ENCODE measurements at regions not wholly inside any gene's neighbourhood (a gene's known extent, or its start where the extent isn't known, plus 50 kb on each side); places are given as distances from the start of the nearest gene placed in this dataset.

DNA sequence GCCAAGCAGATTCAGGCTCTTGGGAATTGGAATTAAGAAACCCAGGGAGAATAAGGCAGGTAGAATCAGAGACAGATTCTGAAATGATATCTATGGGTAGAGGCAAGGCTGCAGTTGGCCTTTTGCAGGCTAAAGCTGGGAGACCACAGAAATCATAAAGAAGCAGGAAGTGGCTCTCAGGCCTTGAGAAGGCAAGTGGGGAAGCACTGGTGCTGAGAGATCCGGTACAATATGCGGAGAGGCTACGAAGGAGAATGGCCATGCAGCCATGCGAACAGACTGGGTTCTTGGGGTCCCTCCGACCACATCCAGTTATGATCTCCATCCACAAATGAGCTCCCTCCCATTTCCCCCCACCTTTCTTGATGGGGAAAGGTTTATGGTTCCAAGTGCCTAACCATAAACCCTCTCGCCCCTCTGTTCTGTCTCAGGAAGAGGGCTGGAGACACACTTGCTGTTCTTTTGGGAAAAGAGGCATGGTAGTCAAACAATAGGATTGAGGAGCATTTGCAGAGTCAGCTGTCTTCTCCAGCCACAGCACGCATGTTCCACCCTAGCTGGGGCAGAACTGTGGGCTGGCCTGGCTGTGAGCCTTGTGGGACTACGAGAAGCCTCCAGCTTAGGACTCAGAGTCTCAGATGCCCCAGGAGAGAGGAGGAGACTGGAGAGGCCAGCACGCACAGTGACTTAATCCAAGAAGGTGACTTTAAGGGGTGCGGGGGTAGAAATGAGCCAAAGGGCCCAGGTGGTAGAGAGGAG is 99.6 kb downstream of the RPLP1 start:
- H3K4me3 ChIP-seq (ENCODE audit: low read depth, low read length): no peak overlapping the region
- no peak for DNase-seq (ENCODE audit: low read depth)
- TF ChIP-seq, protein P1, sequence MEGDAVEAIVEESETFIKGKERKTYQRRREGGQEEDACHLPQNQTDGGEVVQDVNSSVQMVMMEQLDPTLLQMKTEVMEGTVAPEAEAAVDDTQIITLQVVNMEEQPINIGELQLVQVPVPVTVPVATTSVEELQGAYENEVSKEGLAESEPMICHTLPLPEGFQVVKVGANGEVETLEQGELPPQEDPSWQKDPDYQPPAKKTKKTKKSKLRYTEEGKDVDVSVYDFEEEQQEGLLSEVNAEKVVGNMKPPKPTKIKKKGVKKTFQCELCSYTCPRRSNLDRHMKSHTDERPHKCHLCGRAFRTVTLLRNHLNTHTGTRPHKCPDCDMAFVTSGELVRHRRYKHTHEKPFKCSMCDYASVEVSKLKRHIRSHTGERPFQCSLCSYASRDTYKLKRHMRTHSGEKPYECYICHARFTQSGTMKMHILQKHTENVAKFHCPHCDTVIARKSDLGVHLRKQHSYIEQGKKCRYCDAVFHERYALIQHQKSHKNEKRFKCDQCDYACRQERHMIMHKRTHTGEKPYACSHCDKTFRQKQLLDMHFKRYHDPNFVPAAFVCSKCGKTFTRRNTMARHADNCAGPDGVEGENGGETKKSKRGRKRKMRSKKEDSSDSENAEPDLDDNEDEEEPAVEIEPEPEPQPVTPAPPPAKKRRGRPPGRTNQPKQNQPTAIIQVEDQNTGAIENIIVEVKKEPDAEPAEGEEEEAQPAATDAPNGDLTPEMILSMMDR (IDR thresholded peaks at IDR 0.05; ENCODE audit: control insufficient read depth, extremely low read depth, insufficient read depth): no peak

DNA sequence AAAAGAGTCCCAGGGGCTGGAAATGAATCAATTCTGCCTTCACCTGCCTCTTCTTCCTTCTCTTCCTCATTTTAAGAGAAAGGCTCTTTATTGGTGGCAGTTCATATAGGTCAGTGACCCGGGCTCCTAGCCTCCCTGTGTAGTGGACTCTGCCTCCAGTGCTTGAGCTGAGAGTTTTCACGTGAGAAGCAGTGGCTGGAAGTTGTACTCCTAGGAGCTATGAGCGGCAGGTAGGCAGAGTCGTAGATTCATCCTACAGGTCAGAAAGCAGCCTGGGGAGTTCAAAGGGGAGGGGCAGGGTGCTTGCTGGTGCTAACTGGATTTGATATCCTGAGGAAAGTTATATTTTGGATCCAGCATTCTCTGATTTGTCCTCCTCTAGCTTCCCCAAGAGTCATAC is 101.1 kb downstream of the RPLP1 start:
- H3K4me3 ChIP-seq (ENCODE audit: low read depth, low read length): no peak overlapping the region
- no peak for DNase-seq (ENCODE audit: low read depth)
- TF ChIP-seq, protein P1 (IDR thresholded peaks at IDR 0.05; ENCODE audit: control insufficient read depth, extremely low read depth, insufficient read depth): no peak

DNA sequence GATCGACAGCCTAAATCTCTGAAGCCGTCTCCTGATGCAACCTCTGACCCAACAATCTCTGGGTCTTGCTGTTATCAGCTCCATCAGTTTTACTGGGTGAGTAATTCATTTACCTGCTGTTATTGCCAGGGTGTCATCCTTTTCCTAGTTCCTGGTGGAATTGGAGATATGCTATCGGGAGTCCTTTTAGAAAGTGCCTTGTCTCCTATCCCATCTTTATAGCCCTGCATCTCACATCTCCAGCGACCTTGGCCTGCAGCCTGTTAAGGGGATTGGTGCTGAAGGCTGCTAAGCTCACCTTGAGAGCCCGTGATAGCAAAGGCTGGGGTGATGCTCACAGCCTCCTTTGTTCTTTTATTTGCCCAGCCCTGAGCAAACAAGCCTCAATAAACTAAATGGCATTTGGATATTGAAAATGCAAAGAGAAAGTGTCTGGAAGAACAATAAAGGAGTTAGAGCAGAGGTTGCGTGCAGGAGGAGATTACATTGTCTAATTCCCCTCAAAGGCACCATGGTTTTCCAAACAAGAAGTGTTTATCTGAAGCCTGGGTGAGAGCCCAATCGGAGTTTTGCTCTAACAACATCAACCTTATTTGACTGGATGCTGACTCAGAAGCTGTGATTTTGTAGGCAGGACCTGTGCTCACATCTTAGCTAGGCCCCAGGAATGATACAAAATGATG is 101.8 kb downstream of the RPLP1 start:
- DNase-seq (ENCODE audit: low read depth): peak; percentile 98
- TF ChIP-seq, protein P1 (IDR thresholded peaks at IDR 0.05; ENCODE audit: control insufficient read depth, extremely low read depth, insufficient read depth): no peak
- H3K4me3 ChIP-seq (ENCODE audit: low read depth, low read length): no peak overlapping the region

DNA sequence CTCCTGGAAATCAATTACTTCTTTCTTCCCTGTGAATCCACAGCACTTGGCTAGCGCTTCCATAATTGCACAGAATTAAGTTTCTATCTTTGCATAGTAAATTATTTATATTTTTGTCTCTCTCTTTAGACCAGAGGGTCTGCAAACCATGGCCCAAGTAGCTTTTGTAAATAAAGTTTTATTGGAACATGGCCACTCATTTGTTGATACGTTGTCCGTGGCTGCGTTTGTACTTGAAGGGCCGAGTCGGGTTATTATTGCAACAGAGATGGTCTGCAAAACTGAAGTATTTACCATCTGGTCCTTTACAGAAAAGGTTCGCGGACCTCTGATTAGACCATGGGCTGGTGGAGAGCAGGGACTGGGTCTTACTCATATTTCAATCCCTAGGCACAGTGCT is 102.5 kb downstream of the RPLP1 start:
- H3K4me3 ChIP-seq (ENCODE audit: low read depth, low read length): no peak overlapping the region
- TF ChIP-seq, protein P1 (IDR thresholded peaks at IDR 0.05; ENCODE audit: control insufficient read depth, extremely low read depth, insufficient read depth): no peak
- no peak for DNase-seq (ENCODE audit: low read depth)

DNA sequence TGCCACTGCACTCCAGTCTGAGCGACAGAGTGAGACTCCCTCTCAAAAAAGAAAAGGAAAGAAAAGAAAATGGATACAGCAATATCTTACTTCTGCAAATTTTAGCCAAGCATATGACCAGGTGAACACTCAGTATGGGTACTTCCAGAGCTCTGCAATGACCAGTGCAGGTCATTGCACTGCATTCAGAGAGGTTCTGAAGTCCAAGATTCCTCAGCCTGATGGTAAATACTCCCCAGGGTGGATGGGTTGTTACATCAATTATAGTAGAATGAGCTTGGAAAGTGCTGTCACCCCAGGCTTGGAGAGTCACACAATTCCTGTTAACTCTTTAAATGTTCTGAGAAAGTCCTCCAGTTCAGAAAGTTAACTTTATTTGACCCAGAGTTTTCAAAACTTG is 103.7 kb downstream of the RPLP1 start:
- no peak for DNase-seq (ENCODE audit: low read depth)
- TF ChIP-seq, protein P1 (IDR thresholded peaks at IDR 0.05; ENCODE audit: control insufficient read depth, extremely low read depth, insufficient read depth): no peak
- H3K4me3 ChIP-seq (ENCODE audit: low read depth, low read length): no peak overlapping the region

DNA sequence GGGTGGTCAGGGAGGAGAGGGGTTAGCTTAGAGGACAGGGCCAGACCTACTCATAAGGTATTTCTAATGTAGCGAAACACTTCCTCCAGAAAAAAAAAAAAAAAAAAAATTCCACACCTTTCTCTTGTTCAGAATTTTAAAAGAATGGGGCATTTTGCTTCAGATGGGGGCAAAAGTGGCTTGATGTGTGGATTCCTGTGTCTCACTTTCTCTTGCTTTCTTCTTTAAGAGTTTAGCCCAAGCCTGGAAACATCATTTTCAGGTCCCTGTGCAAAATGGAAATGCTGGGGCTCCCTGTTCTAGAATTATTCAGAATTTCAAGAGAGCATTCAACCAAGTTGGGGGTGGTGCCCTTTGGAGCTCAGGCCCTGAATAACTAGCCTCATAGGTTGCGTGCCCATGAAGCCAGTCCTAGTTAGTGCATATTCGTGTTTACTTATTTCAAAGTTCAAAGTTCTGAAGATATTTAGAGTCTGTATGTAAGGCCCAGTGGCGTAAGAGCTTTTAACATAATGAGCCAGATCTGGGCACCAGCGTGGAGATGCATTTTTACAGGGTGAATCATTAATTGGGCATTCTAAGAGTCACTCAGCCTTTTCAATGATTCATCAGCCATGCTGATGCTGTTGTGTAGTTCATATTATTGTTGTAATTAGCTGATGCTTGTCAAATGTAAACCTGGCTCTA is 104.5 kb downstream of the RPLP1 start:
- no peak for DNase-seq (ENCODE audit: low read depth)
- TF ChIP-seq, protein P1 (IDR thresholded peaks at IDR 0.05; ENCODE audit: control insufficient read depth, extremely low read depth, insufficient read depth): no peak
- no peak overlapping the region for H3K4me3 ChIP-seq (ENCODE audit: low read depth, low read length)
